Spleen (tissue), 11 donors: ENCODE measurements at regions not wholly inside any gene's neighbourhood (a gene's known extent, or its start where the extent isn't known, plus 50 kb on each side); places are given as distances from the start of the nearest gene placed in this dataset.
"Not testable (repeated sequence)": the region's sequence is repeated elsewhere in the genome, so short reads cannot be mapped to it uniquely, and the experiment has no call there.

Experiments used
- DNase-seq: peaks from one replicate; pipeline ENCODE4 v3.0.0-alpha.2; 2020
- H3K27ac ChIP-seq, 8 donors: fragments of 200-600 bp; sonication (generic) in 7 of 8; 1 replicate in 4 of 8; 2 replicates in 4 of 8; pipeline versions ENCODE4 v1.5.0 to v1.8.0; 2016 to 2021; ENCODE audit warnings: inconsistent platforms in 4 of 8, mild to moderate bottlenecking in 4 of 8, moderate library complexity in 1 of 8
- H3K27me3 ChIP-seq, 7 donors: fragments of 200-600 bp; sonication (generic) in 6 of 7; replicated peaks in 1 of 7; 1 replicate in 4 of 7; 2 replicates in 3 of 7; pipeline versions ENCODE4 v1.5.0 to v1.8.0; 2016 to 2021; ENCODE audit warnings: inconsistent platforms in 3 of 7, mild to moderate bottlenecking in 1 of 7
- H3K36me3 ChIP-seq, 6 donors: fragments of 200-600 bp; sonication (generic) in 5 of 6; 1 replicate in 4 of 6; 2 replicates in 2 of 6; pipeline versions ENCODE4 v1.5.0 to v1.8.0; 2016 to 2021; ENCODE audit warnings: inconsistent platforms in 2 of 6
- H3K4me1 ChIP-seq, 6 donors: fragments of 200-600 bp; sonication (generic) in 5 of 6; 1 replicate in 3 of 6; 2 replicates in 3 of 6; pipeline versions ENCODE4 v1.5.0 to v1.8.0; 2016 to 2021; ENCODE audit warnings: inconsistent platforms in 3 of 6
- H3K4me3 ChIP-seq, 8 donors: fragments of 200-600 bp; sonication (generic) in 7 of 8; 1 replicate in 4 of 8; 2 replicates in 4 of 8; pipeline versions ENCODE4 v1.5.0 to v1.8.0; 2016 to 2021; ENCODE audit warnings: inconsistent platforms in 4 of 8, mild to moderate bottlenecking in 4 of 8, moderate library complexity in 2 of 8
- H3K9me3 ChIP-seq, 8 donors: fragments of 200-600 bp; sonication (generic) in 7 of 8; 1 replicate in 4 of 8; 2 replicates in 4 of 8; pipeline versions ENCODE4 v1.5.0 to v1.8.0; 2016 to 2021; ENCODE audit warnings: inconsistent platforms in 4 of 8
- CTCF ChIP-seq, 11 experiments: fragments of 200-600 bp in 7 of 11; fragments of 450-650 bp in 4 of 11; sonication (generic) in 4 of 11; IDR thresholded peaks in 8 of 11; conservative IDR thresholded peaks in 3 of 11; 1 replicate in 7 of 11; 2 replicates in 4 of 11; pipeline versions ENCODE4 v1.4.0 to v1.8.0; 2016 to 2021; ENCODE audit warnings: antibody characterized with exemption in 11 of 11, inconsistent platforms in 4 of 11, mild to moderate bottlenecking in 1 of 11
- POLR2A ChIP-seq, 3 donors: fragments of 450-650 bp; IDR thresholded peaks; one replicate each; pipeline ENCODE4 v1.5.1; 2017; ENCODE audit warnings: antibody characterized with exemption in 3 of 3, mild to moderate bottlenecking in 1 of 3
- POLR2AphosphoS5 ChIP-seq, 3 donors: sonication (generic); formaldehyde crosslinking; IDR thresholded peaks; one replicate each; pipeline ENCODE4 v1.5.1; 2017; ENCODE audit warnings: antibody characterized with exemption in 3 of 3
- WGBS, 5 donors: extraction: QIAGEN DNeasy Blood & Tissue Kit in 3 of 5; methylation state at CpG; one replicate each; pipeline versions ENCODE4 v1.1.5 to v1.1.7; 2013 to 2018; 5-methylcytosine and 5-hydroxymethylcytosine counted together
- intact Hi-C: fragments of 100-400 bp; cut with DNase I; formaldehyde crosslinking; loops from one replicate; pipeline ENCODE4 v1.15.0; 2023; ENCODE audit warnings: low total_unique reads
- donor health status: healthy with polysubstance abuse.
- donor health status: DM: no; HTN: no; CAD: no; lungs with moderate emphysema.
- donor health status: DM: no; HTN: no; CAD: no.
- donor health status: Bipolar disorder and iron deficiency.
- donor health status: healthy.
- donor health status: DM: no; HTN: no; CAD: no.
- donor health status: DM: yes; HTN: yes; CAD: no.

GRCh38 chr15:84360902-84361301 lies 125.3 kb downstream of the GOLGA6L4 start:
- 94 to 100% methylated on average over 2 to 4 of the region's 11 CpGs; no CpG with 5 or more reads in 3 of the 5 donors for WGBS, 5 donors
- intact Hi-C loops, H3K27ac ChIP-seq, H3K27me3 ChIP-seq, H3K36me3 ChIP-seq, H3K9me3 ChIP-seq, H3K4me1 ChIP-seq, H3K4me3 ChIP-seq, DNase-seq: not testable (repeated sequence)

- H3K36me3 ChIP-seq, H3K9me3 ChIP-seq, H3K4me1 ChIP-seq, H3K27me3 ChIP-seq, intact Hi-C loops, H3K4me3 ChIP-seq, DNase-seq, H3K27ac ChIP-seq: not testable (repeated sequence)
Measured at GRCh38 chr15:84384421-84384820, 148.8 kb downstream of the GOLGA6L4 start.

- DNase-seq: peak; percentile 45
- H3K27ac ChIP-seq: no peak overlapping the region
- intact Hi-C loops: no loop called here
Measured at GRCh38 chr15:84387086-84387485, 151.5 kb downstream of the GOLGA6L4 start.

GRCh38 chr15:84388201-84388600 lies 152.6 kb downstream of the GOLGA6L4 start:
- H3K9me3 ChIP-seq, DNase-seq, intact Hi-C loops, H3K36me3 ChIP-seq, H3K4me1 ChIP-seq, H3K27ac ChIP-seq, H3K27me3 ChIP-seq, H3K4me3 ChIP-seq: not testable (repeated sequence)
- 79 to 98% (median 87%) methylated on average over 1 of the region's 1 CpG for WGBS, 5 donors

More at GRCh38 chr15:84387086-84387485, 151.5 kb downstream of the GOLGA6L4 start:
- Histone ChIP-seq H3K36me3 (no peaks in the 10 kb centered on the region), H3K4me1 (no peaks in the 10 kb centered on the region), H3K4me3 (no peak overlapping the region), H3K27me3 (peaks cover 0 to 4% (median 0%) of the 10 kb centered on the region in 7 donors), H3K9me3 (peaks cover 0 to 3% (median 0%) of the 10 kb centered on the region in 8 donors)
- 56 to 74% (median 62%) methylated on average over 7 to 8 of the region's 8 CpGs for WGBS, 5 donors
- TF ChIP-seq CTCF (IDR thresholded peaks at IDR 0.05 in 8 of 11, conservative IDR thresholded peaks at IDR 0.05 in 3 of 11) (no peak), POLR2AphosphoS5 (IDR thresholded peaks at IDR 0.05) (no peak), POLR2A (IDR thresholded peaks at IDR 0.05) (no peak)

GRCh38 chr15:84388638-84389037 lies 153.1 kb downstream of the GOLGA6L4 start:
- H3K27ac ChIP-seq, H3K4me3 ChIP-seq, H3K27me3 ChIP-seq, DNase-seq, intact Hi-C loops, H3K4me1 ChIP-seq, H3K36me3 ChIP-seq, H3K9me3 ChIP-seq: not testable (repeated sequence)
- 17 to 69% (median 30%) methylated on average over 1 to 2 of the region's 2 CpGs for WGBS, 5 donors

GRCh38 chr15:84390324-84390723 lies 154.8 kb downstream of the GOLGA6L4 start:
- H3K4me3 ChIP-seq, H3K27me3 ChIP-seq, DNase-seq, H3K4me1 ChIP-seq, H3K27ac ChIP-seq, intact Hi-C loops, H3K9me3 ChIP-seq, H3K36me3 ChIP-seq: not testable (repeated sequence)
- WGBS, 5 donors: 53 to 79% (median 71%) methylated on average over 4 of the region's 4 CpGs

- peaks cover 0 to 3% (median 0%) of the 10 kb centered on the region in 8 donors for H3K9me3 ChIP-seq
- no peak for TF ChIP-seq POLR2AphosphoS5 (IDR thresholded peaks at IDR 0.05)
- no peak for TF ChIP-seq CTCF (IDR thresholded peaks at IDR 0.05 in 8 of 11, conservative IDR thresholded peaks at IDR 0.05 in 3 of 11)
- TF ChIP-seq POLR2A (IDR thresholded peaks at IDR 0.05): no peak
- WGBS, 5 donors: 69 to 81% (median 78%) methylated on average over 3 of the region's 3 CpGs
- no peak for DNase-seq
- H3K27me3 ChIP-seq: peaks cover 0 to 9% (median 0%) of the 10 kb centered on the region in 7 donors
- intact Hi-C loops: no loop called here
- no peaks in the 10 kb centered on the region for H3K4me1 ChIP-seq
- no peaks in the 10 kb centered on the region for H3K36me3 ChIP-seq
- no peak overlapping the region for H3K4me3 ChIP-seq
- H3K27ac ChIP-seq: no peak overlapping the region
Measured at GRCh38 chr15:84391191-84391590, 155.6 kb downstream of the GOLGA6L4 start.

GRCh38 chr15:84392020-84392419 lies 156.4 kb downstream of the GOLGA6L4 start:
- intact Hi-C loops, H3K36me3 ChIP-seq, H3K27ac ChIP-seq, H3K4me3 ChIP-seq, H3K9me3 ChIP-seq, H3K27me3 ChIP-seq, H3K4me1 ChIP-seq: not testable (repeated sequence)
- 82 to 91% (median 89%) methylated on average over 7 of the region's 7 CpGs for WGBS, 5 donors
- peak; percentile 39 for DNase-seq

GRCh38 chr15:84393386-84393936 lies 157.9 kb downstream of the GOLGA6L4 start:
- H3K9me3 ChIP-seq, H3K27ac ChIP-seq, H3K36me3 ChIP-seq, H3K4me1 ChIP-seq, H3K4me3 ChIP-seq, H3K27me3 ChIP-seq, intact Hi-C loops: not testable (repeated sequence)
- peak; percentile 52 for DNase-seq
- WGBS, 5 donors: 61 to 77% (median 70%) methylated on average over 5 to 8 of the region's 8 CpGs
